ENCODE measurements at regions not wholly inside any gene's neighbourhood (a gene's known extent, or its start where the extent isn't known, plus 50 kb on each side); places are given as distances from the start of the nearest gene placed in this dataset.
"Not testable (repeated sequence)": the region's sequence is repeated elsewhere in the genome, so short reads cannot be mapped to it uniquely, and the experiment has no call there.

GRCh38 chr11:134944986-134945385, 532.9 kb upstream of the B3GAT1 start:
- H3K27ac ChIP-seq: no peak overlapping the region
- ATAC-seq: no peak
- TF ChIP-seq, protein P1, sequence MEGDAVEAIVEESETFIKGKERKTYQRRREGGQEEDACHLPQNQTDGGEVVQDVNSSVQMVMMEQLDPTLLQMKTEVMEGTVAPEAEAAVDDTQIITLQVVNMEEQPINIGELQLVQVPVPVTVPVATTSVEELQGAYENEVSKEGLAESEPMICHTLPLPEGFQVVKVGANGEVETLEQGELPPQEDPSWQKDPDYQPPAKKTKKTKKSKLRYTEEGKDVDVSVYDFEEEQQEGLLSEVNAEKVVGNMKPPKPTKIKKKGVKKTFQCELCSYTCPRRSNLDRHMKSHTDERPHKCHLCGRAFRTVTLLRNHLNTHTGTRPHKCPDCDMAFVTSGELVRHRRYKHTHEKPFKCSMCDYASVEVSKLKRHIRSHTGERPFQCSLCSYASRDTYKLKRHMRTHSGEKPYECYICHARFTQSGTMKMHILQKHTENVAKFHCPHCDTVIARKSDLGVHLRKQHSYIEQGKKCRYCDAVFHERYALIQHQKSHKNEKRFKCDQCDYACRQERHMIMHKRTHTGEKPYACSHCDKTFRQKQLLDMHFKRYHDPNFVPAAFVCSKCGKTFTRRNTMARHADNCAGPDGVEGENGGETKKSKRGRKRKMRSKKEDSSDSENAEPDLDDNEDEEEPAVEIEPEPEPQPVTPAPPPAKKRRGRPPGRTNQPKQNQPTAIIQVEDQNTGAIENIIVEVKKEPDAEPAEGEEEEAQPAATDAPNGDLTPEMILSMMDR (IDR thresholded peaks at IDR 0.05): no peak
- no peak for DNase-seq
- peaks cover 0 to 6% of the 10 kb centered on the region in 2 donors for H3K4me1 ChIP-seq
- H3K9me3 ChIP-seq: no peaks in the 10 kb centered on the region
- no peak overlapping the region for H3K4me3 ChIP-seq
- H3K36me3 ChIP-seq: no peaks in the 10 kb centered on the region
- H3K27me3 ChIP-seq: peaks cover 0 to 3% of the 10 kb centered on the region in 2 donors
- intact Hi-C loops (cut with DNase I): no loop called here

DNA sequence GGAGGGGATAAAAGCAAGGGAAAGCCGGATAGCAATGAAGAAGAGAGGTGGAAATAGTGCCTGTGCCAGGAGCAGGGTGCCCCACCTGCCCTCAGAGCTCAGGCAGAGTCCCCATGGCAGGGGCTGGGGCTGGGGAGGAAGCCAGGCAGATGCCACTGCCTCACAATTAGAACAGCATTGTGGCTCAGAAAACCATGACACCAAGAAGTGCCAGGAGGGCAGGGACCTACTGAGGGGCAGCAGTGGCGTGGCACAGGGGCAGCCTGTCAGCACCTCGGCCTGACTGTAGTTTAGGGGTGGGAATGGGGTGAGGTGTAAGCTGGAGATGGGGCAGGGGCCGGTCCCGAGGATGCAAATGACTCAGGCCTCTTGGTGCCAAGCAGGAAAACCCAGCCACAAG, 532.1 kb upstream of the B3GAT1 start:
- H3K27ac ChIP-seq: no peak overlapping the region
- DNase-seq (no peak), ATAC-seq (no peak)
- H3K4me1 ChIP-seq: peaks cover 0 to 4% of the 10 kb centered on the region in 2 donors
- no peaks in the 10 kb centered on the region for H3K36me3 ChIP-seq
- H3K4me3 ChIP-seq: no peak overlapping the region
- H3K9me3 ChIP-seq: no peaks in the 10 kb centered on the region
- H3K27me3 ChIP-seq: peaks cover 0 to 3% of the 10 kb centered on the region in 2 donors
- intact Hi-C loops (cut with DNase I): no loop called here
- TF ChIP-seq, protein P1 (IDR thresholded peaks at IDR 0.05): no peak

- Histone ChIP-seq H3K4me3 (no peak overlapping the region), H3K9me3 (no peaks in the 10 kb centered on the region), H3K36me3 (no peaks in the 10 kb centered on the region), H3K4me1 (no peaks in the 10 kb centered on the region), H3K27ac (no peak overlapping the region), H3K27me3 (peaks cover 0 to 3% of the 10 kb centered on the region in 2 donors)
- TF ChIP-seq, protein P1 (IDR thresholded peaks at IDR 0.05): no peak
- no peak for ATAC-seq
- intact Hi-C loops (cut with DNase I): no loop called here
- no peak for DNase-seq
Observed at GRCh38 chr11:134943544-134943943, 531.5 kb upstream of the B3GAT1 start.

DNA sequence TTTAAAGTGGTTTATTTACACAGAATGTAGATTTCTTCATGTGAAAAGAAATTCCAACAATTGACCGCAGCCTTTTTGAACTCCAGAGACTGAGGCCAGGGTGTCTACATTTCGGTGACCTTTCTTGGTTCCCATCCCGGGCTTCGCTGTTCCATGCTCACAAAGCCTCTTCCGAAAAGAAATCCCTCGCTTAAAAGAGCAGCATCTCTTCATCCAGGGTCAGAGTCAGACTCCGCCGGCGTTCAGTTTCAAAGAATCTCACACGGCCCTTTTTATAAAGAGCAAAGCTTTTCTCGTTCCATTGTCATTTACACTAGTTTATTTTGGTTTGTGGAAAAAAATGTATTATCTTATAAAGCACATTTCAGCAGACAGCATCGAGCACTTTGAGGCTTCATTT, 530.6 kb upstream of the B3GAT1 start:
- H3K4me3 ChIP-seq: no peak overlapping the region
- H3K9me3 ChIP-seq: no peaks in the 10 kb centered on the region
- TF ChIP-seq, protein P1 (IDR thresholded peaks at IDR 0.05): no peak
- H3K27ac ChIP-seq: no peak overlapping the region
- peaks cover 0 to 3% of the 10 kb centered on the region in 2 donors for H3K27me3 ChIP-seq
- no peaks in the 10 kb centered on the region for H3K4me1 ChIP-seq
- ATAC-seq (peak; percentile 55), DNase-seq (no peak)
- intact Hi-C loops (cut with DNase I): no loop called here
- no peaks in the 10 kb centered on the region for H3K36me3 ChIP-seq

GRCh38 chr11:134941936-134942600, 530.0 kb upstream of the B3GAT1 start:
- ATAC-seq: peak; percentile 84
- peak in 1 of 4 donors; percentile 51 for DNase-seq
- peak overlapping the region in 1 of 2 donors; percentile 39 for H3K27ac ChIP-seq
- H3K9me3 ChIP-seq; H3K36me3 ChIP-seq; intact Hi-C loops (cut with DNase I); H3K4me1 ChIP-seq; H3K4me3 ChIP-seq; H3K27me3 ChIP-seq: not testable (repeated sequence)

- DNase-seq (no peak), ATAC-seq (peak; percentile 12)
- intact Hi-C loops (cut with DNase I): no loop called here
- Histone ChIP-seq H3K36me3 (no peaks in the 10 kb centered on the region), H3K27ac (no peak overlapping the region), H3K4me1 (no peaks in the 10 kb centered on the region), H3K9me3 (no peaks in the 10 kb centered on the region), H3K27me3 (peaks cover 0 to 3% of the 10 kb centered on the region in 2 donors), H3K4me3 (no peak overlapping the region)
- TF ChIP-seq, protein P1 (IDR thresholded peaks at IDR 0.05): no peak
Observed at GRCh38 chr11:134941326-134941725, 529.3 kb upstream of the B3GAT1 start.

Data from left lung (tissue), 4 donors.